Ectodermal cell (in vitro differentiated cells): ENCODE measurements at regions not wholly inside any gene's neighbourhood (a gene's known extent, or its start where the extent isn't known, plus 50 kb on each side); places are given as distances from the start of the nearest gene placed in this dataset.

Experiments
- H3K27ac ChIP-seq: 2 replicates; pipeline ENCODE4 v1.7.0; 2013; ENCODE audit warnings: mild to moderate bottlenecking, low read depth, low read length; ENCODE audit not compliant: insufficient read depth, poor library complexity, severe bottlenecking
- H3K27me3 ChIP-seq: 2 replicates; pipeline ENCODE4 v1.7.0; 2013; ENCODE audit warnings: mild to moderate bottlenecking, low read length; ENCODE audit not compliant: insufficient read depth, control insufficient read depth, poor library complexity, severe bottlenecking
- H3K36me3 ChIP-seq: one replicate; pipeline ENCODE4 v1.7.0; 2013; ENCODE audit warnings: low read length; ENCODE audit not compliant: control insufficient read depth, insufficient read depth
- H3K4me1 ChIP-seq: one replicate; pipeline ENCODE4 v1.7.0; 2013; ENCODE audit warnings: low read length; ENCODE audit not compliant: control insufficient read depth, insufficient read depth
- H3K4me3 ChIP-seq: 2 replicates; pipeline ENCODE4 v1.7.0; 2013; ENCODE audit warnings: low read depth, low read length, control low read depth; ENCODE audit not compliant: insufficient read depth
- H3K9me3 ChIP-seq: 2 replicates; pipeline ENCODE4 v1.7.0; 2013; ENCODE audit warnings: mild to moderate bottlenecking, low read length, moderate library complexity; ENCODE audit not compliant: control insufficient read depth
- WGBS, 2 experiments: methylation state at CpG; one replicate each; pipeline ENCODE4 v1.1.7; 2013; ENCODE audit warnings: missing lambda C conversion rate in 2 of 2; 5-methylcytosine and 5-hydroxymethylcytosine counted together

DNA sequence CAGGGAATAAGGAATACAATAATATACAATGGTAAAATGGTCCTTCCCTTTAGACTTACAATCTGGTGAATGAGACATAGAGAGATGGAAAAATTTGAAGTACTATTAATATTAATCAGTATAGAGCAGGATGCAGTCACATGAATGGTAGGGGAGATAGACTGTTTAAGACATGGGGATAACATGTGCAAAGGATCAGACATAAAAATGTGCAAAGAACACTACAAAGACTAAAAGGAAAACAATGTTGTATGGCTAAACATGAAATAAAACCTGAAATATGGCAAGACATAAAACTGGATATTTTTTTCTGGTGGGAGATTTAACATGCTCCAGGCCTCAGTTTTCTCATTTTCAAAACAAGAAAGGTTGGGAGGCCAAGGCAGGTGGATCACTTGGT lies 182.4 kb upstream of the DPT start:
- Histone ChIP-seq H3K9me3 (no peaks in the 10 kb centered on the region), H3K27me3 (no peaks in the 10 kb centered on the region)

GRCh38 chr1:168913711-168914463 lies 184.9 kb upstream of the DPT start:
- H3K36me3 ChIP-seq: no peaks in the 10 kb centered on the region
- 93 to 94% methylated on average over 4 of the region's 4 CpGs for WGBS, 2 experiments
- no peaks in the 10 kb centered on the region for H3K27me3 ChIP-seq
- H3K9me3 ChIP-seq: no peaks in the 10 kb centered on the region
- H3K4me3 ChIP-seq: no peak overlapping the region
- H3K4me1 ChIP-seq: peaks cover 10% of the 10 kb centered on the region
- H3K27ac ChIP-seq: no peak overlapping the region

More for the DNA sequence above, 182.4 kb upstream of the DPT start:
- Histone ChIP-seq H3K36me3 (no peaks in the 10 kb centered on the region), H3K4me1 (no peaks in the 10 kb centered on the region), H3K27ac (no peak overlapping the region), H3K4me3 (no peak overlapping the region)

- Histone ChIP-seq H3K4me3 (no peak overlapping the region), H3K36me3 (no peaks in the 10 kb centered on the region), H3K27ac (no peak overlapping the region), H3K9me3 (no peaks in the 10 kb centered on the region), H3K27me3 (no peaks in the 10 kb centered on the region), H3K4me1 (peaks cover 16% of the 10 kb centered on the region)
- 98% methylated on average over 2 of the region's 2 CpGs for WGBS, 2 experiments
Measured at GRCh38 chr1:168917309-168917708, 188.3 kb upstream of the DPT start.

DNA sequence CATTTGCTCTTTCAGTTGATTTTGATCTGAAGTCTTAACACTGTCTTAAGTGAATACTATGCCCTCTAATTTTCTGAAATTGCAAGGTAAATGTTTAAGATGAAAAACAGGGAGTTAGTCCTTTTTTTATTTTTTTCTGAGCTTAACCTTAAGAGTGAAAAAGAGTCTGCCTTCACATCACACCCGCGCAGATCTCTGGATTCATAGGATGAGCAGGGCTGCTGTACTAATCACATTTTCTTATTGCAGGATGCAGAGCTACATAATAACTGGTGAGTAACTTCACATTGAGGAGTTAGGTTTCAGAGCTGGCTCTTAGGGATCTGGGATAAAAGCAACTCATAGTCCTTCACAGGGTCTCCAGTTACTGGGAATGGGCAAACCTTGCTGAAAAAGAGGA lies 188.7 kb upstream of the ATP1B1 start:
- no peaks in the 10 kb centered on the region for H3K9me3 ChIP-seq
- peaks cover 16% of the 10 kb centered on the region for H3K4me1 ChIP-seq
- WGBS, 2 experiments: 99 to 100% methylated on average over 2 of the region's 2 CpGs
- H3K27ac ChIP-seq: no peak overlapping the region
- H3K36me3 ChIP-seq: no peaks in the 10 kb centered on the region
- H3K4me3 ChIP-seq: no peak overlapping the region
- H3K27me3 ChIP-seq: no peaks in the 10 kb centered on the region

DNA sequence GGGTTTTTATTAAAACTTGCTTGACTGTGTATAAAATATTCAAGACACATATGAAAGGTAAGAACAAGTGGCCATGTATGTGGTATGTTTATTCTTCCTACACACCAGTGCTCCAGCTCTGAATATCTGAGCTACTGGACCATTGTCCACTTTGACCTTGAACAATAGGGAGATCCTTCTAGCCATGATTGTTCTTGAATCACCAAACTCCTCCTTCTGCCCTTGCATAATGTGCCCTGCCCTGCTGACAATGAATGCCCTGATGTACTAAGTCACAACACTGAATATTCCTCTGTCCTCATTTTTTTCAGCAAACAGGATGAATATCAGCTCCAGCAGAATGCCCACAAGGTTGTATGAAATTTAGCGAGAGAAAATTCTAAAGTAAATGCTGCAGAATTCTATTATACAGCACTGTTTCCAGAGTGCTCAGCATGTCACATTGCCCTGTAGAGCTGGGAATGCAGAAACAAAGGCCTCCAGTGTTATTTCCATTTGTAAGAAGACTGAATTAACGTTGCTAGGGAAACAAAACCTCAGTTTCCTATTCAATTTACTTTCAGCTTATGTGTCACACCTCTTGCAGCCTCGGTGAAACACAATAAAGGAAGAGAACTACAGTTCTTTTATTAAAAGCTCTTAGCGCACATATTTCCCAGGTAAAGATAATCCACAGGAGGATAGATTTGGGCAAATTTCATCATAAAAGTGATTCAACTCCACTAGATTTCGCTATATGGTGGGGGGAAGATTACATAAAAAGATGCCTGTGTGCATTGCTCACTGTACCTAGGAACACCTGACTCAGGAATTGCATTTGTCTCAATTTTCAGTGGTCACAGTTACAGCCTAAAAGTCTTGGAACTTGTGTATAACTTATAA lies 187.4 kb upstream of the ATP1B1 start:
- WGBS, 2 experiments: 34 to 47% methylated on average over 4 to 5 of the region's 5 CpGs
- Histone ChIP-seq H3K4me3 (no peak overlapping the region), H3K4me1 (peaks cover 16% of the 10 kb centered on the region), H3K9me3 (no peaks in the 10 kb centered on the region), H3K27me3 (no peaks in the 10 kb centered on the region), H3K27ac (peak overlapping the region; percentile 60), H3K36me3 (no peaks in the 10 kb centered on the region)

DNA sequence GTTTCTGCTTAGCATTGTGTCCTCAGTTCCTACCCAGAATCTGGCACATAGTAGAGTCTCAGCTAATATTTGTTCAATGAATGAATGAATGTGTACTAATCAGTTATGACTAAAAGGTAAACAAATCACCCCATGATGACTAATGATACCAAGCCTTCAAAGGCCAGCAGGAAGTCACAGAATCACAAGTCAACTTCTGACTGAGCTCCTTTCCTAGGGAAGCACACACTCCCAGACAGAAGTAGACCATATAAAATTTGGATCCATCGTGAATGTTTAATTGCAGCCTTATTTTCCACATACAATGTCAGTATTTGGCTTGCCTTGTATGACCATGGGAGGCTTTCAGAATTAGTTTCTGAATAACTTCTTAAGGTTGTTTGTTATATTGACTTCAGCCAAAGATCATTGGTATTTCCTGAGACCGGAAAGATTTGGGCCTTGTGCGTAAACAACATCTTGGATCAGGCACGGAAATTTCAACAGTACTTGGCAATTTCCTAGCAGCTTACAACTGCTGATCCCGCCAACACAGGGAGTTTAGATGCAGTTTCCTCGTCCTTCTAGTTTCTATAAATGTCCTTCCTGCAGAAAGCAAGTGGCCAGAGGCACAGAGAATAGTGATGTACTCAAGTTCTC lies 185.9 kb upstream of the ATP1B1 start:
- Histone ChIP-seq H3K9me3 (no peaks in the 10 kb centered on the region), H3K4me1 (peaks cover 16% of the 10 kb centered on the region), H3K36me3 (no peaks in the 10 kb centered on the region), H3K4me3 (no peak overlapping the region), H3K27me3 (no peaks in the 10 kb centered on the region), H3K27ac (no peak overlapping the region)
- 91 to 97% methylated on average over 6 of the region's 6 CpGs for WGBS, 2 experiments

GRCh38 chr1:168921629-168922028 lies 184.9 kb upstream of the ATP1B1 start:
- peaks cover 16% of the 10 kb centered on the region for H3K4me1 ChIP-seq
- H3K27me3 ChIP-seq: no peaks in the 10 kb centered on the region
- H3K36me3 ChIP-seq: no peaks in the 10 kb centered on the region
- H3K9me3 ChIP-seq: no peaks in the 10 kb centered on the region
- H3K27ac ChIP-seq: no peak overlapping the region
- no peak overlapping the region for H3K4me3 ChIP-seq
- WGBS, 2 experiments: 94 to 100% methylated on average over 2 to 3 of the region's 3 CpGs

GRCh38 chr1:168923521-168924136 lies 182.9 kb upstream of the ATP1B1 start:
- Histone ChIP-seq H3K27ac (no peak overlapping the region), H3K36me3 (no peaks in the 10 kb centered on the region), H3K4me1 (peaks cover 8% of the 10 kb centered on the region), H3K9me3 (no peaks in the 10 kb centered on the region), H3K4me3 (no peak overlapping the region), H3K27me3 (no peaks in the 10 kb centered on the region)
- WGBS, 2 experiments: 89% methylated on average over 3 of the region's 3 CpGs

DNA sequence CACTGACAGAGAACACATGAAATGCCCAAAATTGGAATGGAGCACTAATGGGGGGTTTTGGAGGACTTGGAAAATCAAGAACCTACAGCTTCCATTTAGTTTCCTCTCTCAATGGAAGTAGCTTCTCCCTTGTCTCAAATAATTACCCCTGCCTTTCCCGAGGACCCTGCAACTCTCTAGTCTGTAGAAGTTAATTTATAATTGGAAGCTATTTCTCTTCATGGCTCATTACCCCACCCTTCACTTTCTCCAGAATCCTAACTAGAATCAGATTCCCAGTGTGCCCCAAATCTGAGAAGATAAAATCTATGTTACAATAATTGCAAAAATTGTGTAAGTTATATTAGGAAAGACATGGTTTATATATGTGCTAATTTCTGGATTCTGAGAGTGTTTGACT lies 181.5 kb upstream of the ATP1B1 start:
- Histone ChIP-seq H3K27me3 (no peaks in the 10 kb centered on the region), H3K36me3 (no peaks in the 10 kb centered on the region), H3K9me3 (no peaks in the 10 kb centered on the region), H3K4me3 (no peak overlapping the region), H3K4me1 (no peaks in the 10 kb centered on the region), H3K27ac (no peak overlapping the region)
- WGBS, 2 experiments: no CpG with 5 or more reads among the region's 1 CpG

DNA sequence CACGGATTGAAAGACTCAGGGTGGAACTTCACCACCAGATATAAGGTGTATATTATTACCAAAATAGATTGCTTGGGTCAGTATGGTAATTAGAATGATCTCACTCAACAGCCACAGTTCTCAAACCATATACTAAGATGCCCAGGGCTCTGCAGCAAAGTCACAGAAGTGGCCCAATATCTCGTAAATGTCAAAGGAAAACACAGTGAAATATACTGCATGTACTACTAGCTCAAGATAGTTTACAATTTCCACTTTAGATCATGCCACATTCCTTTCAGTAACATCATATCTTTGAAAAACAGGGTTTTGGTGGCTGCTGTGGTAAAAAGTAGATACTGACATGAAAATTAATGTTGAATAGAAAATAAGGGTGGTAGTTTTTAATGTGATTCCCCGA lies 180.3 kb upstream of the ATP1B1 start:
- no peak overlapping the region for H3K27ac ChIP-seq
- H3K4me1 ChIP-seq: no peaks in the 10 kb centered on the region
- no peak overlapping the region for H3K4me3 ChIP-seq
- H3K9me3 ChIP-seq: no peaks in the 10 kb centered on the region
- 86 to 95% methylated on average over 2 of the region's 3 CpGs for WGBS, 2 experiments
- H3K36me3 ChIP-seq: no peaks in the 10 kb centered on the region
- no peaks in the 10 kb centered on the region for H3K27me3 ChIP-seq
